ENCODE measurements at regions not wholly inside any gene's neighbourhood (a gene's known extent, or its start where the extent isn't known, plus 50 kb on each side); places are given as distances from the start of the nearest gene placed in this dataset.

- DNase-seq, result no peak
- intact Hi-C loops (cut with DNase I; ENCODE audit: low total_unique reads), result no loop called here
- Histone ChIP-seq H3K36me3 (no peaks in the 10 kb centered on the region), H3K4me1 (peaks cover 23 to 56% (median 31%) of the 10 kb centered on the region in 4 donors), H3K27ac (no peak overlapping the region), H3K9me3 (no peaks in the 10 kb centered on the region), H3K27me3 (no peaks in the 10 kb centered on the region), H3K4me3 (no peak overlapping the region)
- WGBS, 2 donors (ENCODE audit: low coverage in 1 of 2), result 98 to 100% methylated on average over 2 of the region's 2 CpGs
- TF ChIP-seq EP300 (IDR thresholded peaks at IDR 0.05; ENCODE audit: low read depth), result no peak
- no peak for TF ChIP-seq POLR2A (IDR thresholded peaks at IDR 0.05)
- TF ChIP-seq, protein P1, sequence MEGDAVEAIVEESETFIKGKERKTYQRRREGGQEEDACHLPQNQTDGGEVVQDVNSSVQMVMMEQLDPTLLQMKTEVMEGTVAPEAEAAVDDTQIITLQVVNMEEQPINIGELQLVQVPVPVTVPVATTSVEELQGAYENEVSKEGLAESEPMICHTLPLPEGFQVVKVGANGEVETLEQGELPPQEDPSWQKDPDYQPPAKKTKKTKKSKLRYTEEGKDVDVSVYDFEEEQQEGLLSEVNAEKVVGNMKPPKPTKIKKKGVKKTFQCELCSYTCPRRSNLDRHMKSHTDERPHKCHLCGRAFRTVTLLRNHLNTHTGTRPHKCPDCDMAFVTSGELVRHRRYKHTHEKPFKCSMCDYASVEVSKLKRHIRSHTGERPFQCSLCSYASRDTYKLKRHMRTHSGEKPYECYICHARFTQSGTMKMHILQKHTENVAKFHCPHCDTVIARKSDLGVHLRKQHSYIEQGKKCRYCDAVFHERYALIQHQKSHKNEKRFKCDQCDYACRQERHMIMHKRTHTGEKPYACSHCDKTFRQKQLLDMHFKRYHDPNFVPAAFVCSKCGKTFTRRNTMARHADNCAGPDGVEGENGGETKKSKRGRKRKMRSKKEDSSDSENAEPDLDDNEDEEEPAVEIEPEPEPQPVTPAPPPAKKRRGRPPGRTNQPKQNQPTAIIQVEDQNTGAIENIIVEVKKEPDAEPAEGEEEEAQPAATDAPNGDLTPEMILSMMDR (IDR thresholded peaks at IDR 0.05), result no peak
- TF ChIP-seq POLR2AphosphoS5 (IDR thresholded peaks at IDR 0.05), result no peak
- in situ Hi-C loops (cut with MboI; ENCODE audit: low pct_ligation_motif_present in 1 of 4, low pct_unique_long_range_greater_than_20kb in 1 of 4, low sequenced_read_pairs in 3 of 4), result no loop called here
Observed at GRCh38 chr2:37587817-37588216, 83.6 kb downstream of the CDC42EP3 start.

GRCh38 chr2:37588316-37588777 is 83.1 kb downstream of the CDC42EP3 start:
- peaks cover 23 to 54% (median 31%) of the 10 kb centered on the region in 4 donors for H3K4me1 ChIP-seq
- intact Hi-C loops (cut with DNase I; ENCODE audit: low total_unique reads) (no loop called here), in situ Hi-C loops (cut with MboI; ENCODE audit: low pct_ligation_motif_present in 1 of 4, low pct_unique_long_range_greater_than_20kb in 1 of 4, low sequenced_read_pairs in 3 of 4) (no loop called here)
- no peaks in the 10 kb centered on the region for H3K27me3 ChIP-seq
- TF ChIP-seq POLR2A (IDR thresholded peaks at IDR 0.05) (no peak), EP300 (IDR thresholded peaks at IDR 0.05; ENCODE audit: low read depth) (no peak), POLR2AphosphoS5 (IDR thresholded peaks at IDR 0.05) (no peak)
- TF ChIP-seq, protein P1 (IDR thresholded peaks at IDR 0.05), result no peak
- H3K36me3 ChIP-seq, result no peaks in the 10 kb centered on the region
- no peak overlapping the region for H3K4me3 ChIP-seq
- no peaks in the 10 kb centered on the region for H3K9me3 ChIP-seq
- no peak overlapping the region for H3K27ac ChIP-seq
- no peak for DNase-seq
- WGBS, 2 donors (ENCODE audit: low coverage in 1 of 2), result 64 to 74% methylated on average over 2 to 6 of the region's 6 CpGs

GRCh38 chr2:37589298-37589697 is 82.1 kb downstream of the CDC42EP3 start:
- intact Hi-C loops (cut with DNase I; ENCODE audit: low total_unique reads), result no loop called here
- no peak for TF ChIP-seq POLR2A (IDR thresholded peaks at IDR 0.05)
- no peak for TF ChIP-seq EP300 (IDR thresholded peaks at IDR 0.05; ENCODE audit: low read depth)
- no peak for TF ChIP-seq POLR2AphosphoS5 (IDR thresholded peaks at IDR 0.05)
- TF ChIP-seq, protein P1 (IDR thresholded peaks at IDR 0.05), result no peak
- 73 to 86% methylated on average over 3 of the region's 3 CpGs for WGBS, 2 donors (ENCODE audit: low coverage in 1 of 2)

GRCh38 chr2:37590119-37590571 is 81.3 kb downstream of the CDC42EP3 start:
- in situ Hi-C loops (cut with MboI; ENCODE audit: low pct_ligation_motif_present in 1 of 4, low pct_unique_long_range_greater_than_20kb in 1 of 4, low sequenced_read_pairs in 3 of 4) (no loop called here), intact Hi-C loops (cut with DNase I; ENCODE audit: low total_unique reads) (no loop called here)
- Histone ChIP-seq H3K27ac (peak overlapping the region in 1 of 4 donors; percentile 17), H3K9me3 (peaks cover 0 to 7% of the 10 kb centered on the region in 2 donors), H3K36me3 (no peaks in the 10 kb centered on the region), H3K27me3 (no peaks in the 10 kb centered on the region), H3K4me1 (peaks cover 23 to 41% (median 24%) of the 10 kb centered on the region in 4 donors), H3K4me3 (no peak overlapping the region)
- 71 to 83% methylated on average over 1 to 3 of the region's 3 CpGs for WGBS, 2 donors (ENCODE audit: low coverage in 1 of 2)
- no peak for DNase-seq
- TF ChIP-seq, protein P1 (IDR thresholded peaks at IDR 0.05), result no peak
- TF ChIP-seq EP300 (IDR thresholded peaks at IDR 0.05; ENCODE audit: low read depth) (peak; percentile 37), POLR2AphosphoS5 (IDR thresholded peaks at IDR 0.05) (peak in 2 of 3 donors; percentile 59 to 74), POLR2A (IDR thresholded peaks at IDR 0.05) (no peak)

More at GRCh38 chr2:37589298-37589697, 82.1 kb downstream of the CDC42EP3 start:
- peaks cover 0 to 5% of the 10 kb centered on the region in 2 donors for H3K9me3 ChIP-seq
- peaks cover 23 to 49% (median 28%) of the 10 kb centered on the region in 4 donors for H3K4me1 ChIP-seq
- no peaks in the 10 kb centered on the region for H3K36me3 ChIP-seq
- in situ Hi-C loops (cut with MboI; ENCODE audit: low pct_ligation_motif_present in 1 of 4, low pct_unique_long_range_greater_than_20kb in 1 of 4, low sequenced_read_pairs in 3 of 4), result no loop called here
- H3K4me3 ChIP-seq, result no peak overlapping the region
- H3K27ac ChIP-seq, result peak overlapping the region in 1 of 4 donors; percentile 17
- no peaks in the 10 kb centered on the region for H3K27me3 ChIP-seq
- DNase-seq, result no peak

Small RNAs in the stretch of these regions (small RNA-seq; reads per million reads assigned to genes)
- 0 reads per million in 4 donors for gene RNU6-1116P

Measured in transverse colon (tissue), 4 donors.